ENCODE measurements at regions not wholly inside any gene's neighbourhood (a gene's known extent, or its start where the extent isn't known, plus 50 kb on each side); places are given as distances from the start of the nearest gene placed in this dataset.

GRCh38 chr1:229122606-229123005, 148.3 kb upstream of the RAB4A start:
- Histone ChIP-seq H3K4me1 (ENCODE audit: insufficient read depth, poor library complexity, severe bottlenecking) (peaks cover 13% of the 10 kb centered on the region), H3K36me3 (ENCODE audit: low read depth) (no peaks in the 10 kb centered on the region), H3K27me3 (ENCODE audit: insufficient read depth, poor library complexity, severe bottlenecking) (no peaks in the 10 kb centered on the region), H3K4me3 (ENCODE audit: severe bottlenecking) (no peak overlapping the region), H3K9me3 (ENCODE audit: severe bottlenecking) (no peaks in the 10 kb centered on the region), H3K27ac (ENCODE audit: poor library complexity, severe bottlenecking) (no peak overlapping the region)
- TF ChIP-seq CTCF (IDR thresholded peaks at IDR 0.05; ENCODE audit: poor library complexity, severe bottlenecking), result no peak
- DNase-seq (ENCODE audit: low spot score), result no peak
- no peak for ATAC-seq (ENCODE audit: low read depth)

DNA sequence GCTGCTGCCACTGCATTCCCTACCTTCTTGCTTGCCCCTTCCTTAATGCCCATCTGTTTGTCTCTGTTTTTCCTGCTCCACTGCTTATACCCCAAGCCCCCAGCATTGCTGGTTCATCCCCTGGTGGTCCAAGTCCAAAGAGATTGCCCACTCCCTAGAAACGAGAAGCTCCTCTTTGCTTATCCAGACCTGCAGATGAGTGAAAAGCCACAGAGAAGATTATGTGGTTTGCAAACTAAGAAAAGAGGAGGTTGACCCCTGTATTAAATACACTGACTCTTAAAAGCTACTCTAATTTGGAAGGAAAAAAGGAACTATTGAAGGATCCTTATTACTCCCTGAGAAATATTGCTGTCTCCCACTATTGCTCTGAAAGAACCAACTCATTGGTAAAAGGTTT, 146.8 kb upstream of the RAB4A start:
- Histone ChIP-seq H3K36me3 (ENCODE audit: low read depth) (no peaks in the 10 kb centered on the region), H3K4me1 (ENCODE audit: insufficient read depth, poor library complexity, severe bottlenecking) (no peaks in the 10 kb centered on the region), H3K27ac (ENCODE audit: poor library complexity, severe bottlenecking) (no peak overlapping the region), H3K9me3 (ENCODE audit: severe bottlenecking) (no peaks in the 10 kb centered on the region), H3K27me3 (ENCODE audit: insufficient read depth, poor library complexity, severe bottlenecking) (no peaks in the 10 kb centered on the region), H3K4me3 (ENCODE audit: severe bottlenecking) (no peak overlapping the region)
- no peak for ATAC-seq (ENCODE audit: low read depth)
- no peak for DNase-seq (ENCODE audit: low spot score)
- no peak for TF ChIP-seq CTCF (IDR thresholded peaks at IDR 0.05; ENCODE audit: poor library complexity, severe bottlenecking)

GRCh38 chr1:229124520-229125124, 146.3 kb upstream of the RAB4A start:
- TF ChIP-seq CTCF (IDR thresholded peaks at IDR 0.05; ENCODE audit: poor library complexity, severe bottlenecking), result no peak
- Histone ChIP-seq H3K27me3 (ENCODE audit: insufficient read depth, poor library complexity, severe bottlenecking) (no peaks in the 10 kb centered on the region), H3K27ac (ENCODE audit: poor library complexity, severe bottlenecking) (no peak overlapping the region), H3K4me3 (ENCODE audit: severe bottlenecking) (no peak overlapping the region), H3K4me1 (ENCODE audit: insufficient read depth, poor library complexity, severe bottlenecking) (no peaks in the 10 kb centered on the region), H3K36me3 (ENCODE audit: low read depth) (no peaks in the 10 kb centered on the region), H3K9me3 (ENCODE audit: severe bottlenecking) (no peaks in the 10 kb centered on the region)
- no peak for DNase-seq (ENCODE audit: low spot score)
- ATAC-seq (ENCODE audit: low read depth), result no peak

- no peak for TF ChIP-seq CTCF (IDR thresholded peaks at IDR 0.05; ENCODE audit: poor library complexity, severe bottlenecking)
- DNase-seq (ENCODE audit: low spot score) (no peak), ATAC-seq (ENCODE audit: low read depth) (no peak)
- no peak overlapping the region for H3K27ac ChIP-seq (ENCODE audit: poor library complexity, severe bottlenecking)
- H3K36me3 ChIP-seq (ENCODE audit: low read depth), result no peaks in the 10 kb centered on the region
- no peaks in the 10 kb centered on the region for H3K27me3 ChIP-seq (ENCODE audit: insufficient read depth, poor library complexity, severe bottlenecking)
- no peak overlapping the region for H3K4me3 ChIP-seq (ENCODE audit: severe bottlenecking)
- H3K4me1 ChIP-seq (ENCODE audit: insufficient read depth, poor library complexity, severe bottlenecking), result no peaks in the 10 kb centered on the region
- no peaks in the 10 kb centered on the region for H3K9me3 ChIP-seq (ENCODE audit: severe bottlenecking)
Measured at GRCh38 chr1:229127301-229127700, 143.6 kb upstream of the RAB4A start.

DNA sequence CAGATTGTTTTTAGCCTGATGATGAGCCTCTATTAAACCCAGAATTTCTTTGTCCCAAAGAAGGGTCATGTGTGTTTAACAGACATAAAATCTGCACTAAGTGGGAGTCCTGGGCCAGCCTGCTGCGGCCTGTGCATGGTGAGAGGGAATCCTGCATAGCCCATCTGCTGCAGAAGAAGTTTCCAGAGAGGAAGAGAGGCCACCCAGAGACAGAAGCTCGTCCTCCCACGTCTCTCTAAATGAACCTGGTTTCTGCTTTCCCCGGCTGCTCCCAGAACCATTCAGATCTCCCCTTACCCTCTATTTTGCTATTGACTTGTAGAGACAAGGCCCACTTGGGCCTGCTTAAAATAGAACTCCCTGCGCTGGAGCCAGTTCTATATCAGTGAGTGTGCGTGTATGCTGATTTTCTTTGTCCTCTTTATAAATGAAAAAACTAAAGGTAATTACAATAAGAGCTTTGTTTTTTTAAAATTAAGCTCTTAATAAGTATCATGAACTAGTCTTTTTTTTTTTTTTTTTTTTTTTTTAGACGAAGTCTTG, 142.8 kb upstream of the RAB4A start:
- H3K27ac ChIP-seq (ENCODE audit: poor library complexity, severe bottlenecking), result no peak overlapping the region
- ATAC-seq (ENCODE audit: low read depth), result no peak
- H3K36me3 ChIP-seq (ENCODE audit: low read depth), result no peaks in the 10 kb centered on the region
- H3K4me3 ChIP-seq (ENCODE audit: severe bottlenecking), result no peak overlapping the region
- no peaks in the 10 kb centered on the region for H3K27me3 ChIP-seq (ENCODE audit: insufficient read depth, poor library complexity, severe bottlenecking)
- no peaks in the 10 kb centered on the region for H3K4me1 ChIP-seq (ENCODE audit: insufficient read depth, poor library complexity, severe bottlenecking)
- DNase-seq (ENCODE audit: low spot score), result no peak
- no peaks in the 10 kb centered on the region for H3K9me3 ChIP-seq (ENCODE audit: severe bottlenecking)
- TF ChIP-seq CTCF (IDR thresholded peaks at IDR 0.05; ENCODE audit: poor library complexity, severe bottlenecking), result no peak

Data from RWPE2 (cell line).